ENCODE measurements at regions not wholly inside any gene's neighbourhood (a gene's known extent, or its start where the extent isn't known, plus 50 kb on each side); places are given as distances from the start of the nearest gene placed in this dataset.

DNA sequence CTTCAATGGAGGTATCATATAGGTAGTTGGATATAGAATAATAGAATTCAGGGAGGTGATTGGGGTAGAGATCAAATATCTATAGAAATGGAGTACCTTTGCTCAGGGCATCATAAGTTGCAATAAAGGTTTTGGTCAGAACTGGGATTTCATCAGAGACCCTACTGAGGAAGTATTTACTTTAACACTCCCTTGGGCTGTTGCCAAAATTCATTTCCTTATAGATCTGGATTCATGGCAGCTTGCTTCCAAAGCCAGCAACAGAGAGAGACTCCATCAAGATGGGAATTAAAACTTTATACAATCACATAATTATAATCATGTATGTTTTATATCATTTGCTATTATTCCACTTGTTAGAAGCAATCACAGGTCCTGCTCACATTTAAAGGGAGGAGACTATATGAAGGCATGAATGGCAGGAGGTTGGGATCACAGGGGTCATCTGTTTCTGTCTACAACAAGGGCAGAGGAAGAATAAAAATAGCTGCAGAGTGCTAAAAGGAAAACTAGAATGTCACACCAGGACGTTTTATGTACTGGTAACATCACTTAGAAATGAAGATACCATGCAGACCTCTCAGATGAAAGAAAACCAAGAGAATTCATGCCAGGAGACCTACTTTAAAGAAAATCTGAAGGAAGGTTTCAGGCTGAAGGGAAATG lies 902.1 kb upstream of the LCORL start:
- TF ChIP-seq CTCF (IDR thresholded peaks at IDR 0.05; ENCODE audit: insufficient read depth, low read length, poor library complexity, severe bottlenecking) = no peak
- TF ChIP-seq EZH2phosphoT487 (conservative IDR thresholded peaks at IDR 0.05; ENCODE audit: low read length) = no peak

Data from SU-DHL-6 (cell line).